ENCODE measurements at regions not wholly inside any gene's neighbourhood (a gene's known extent, or its start where the extent isn't known, plus 50 kb on each side); places are given as distances from the start of the nearest gene placed in this dataset.

- Histone ChIP-seq H3K4me1 (no peaks in the 10 kb centered on the region), H3K4me3 (no peak overlapping the region), H3K9me3 (replicated peaks) (peaks cover 39% of the 10 kb centered on the region), H3K27me3 (ENCODE audit: low read depth) (no peaks in the 10 kb centered on the region), H3K36me3 (no peaks in the 10 kb centered on the region), H3K27ac (replicated peaks) (no peak overlapping the region)
- TF ChIP-seq CTCF (IDR thresholded peaks at IDR 0.05; ENCODE audit: borderline replicate concordance), result no peak
- intact Hi-C loops (cut with micrococcal nuclease), result no loop called here
- DNase-seq, result no peak
These were observed 1027.9 kb upstream of the FAM98A start for GRCh38 chr2:34627003-34627402.

GRCh38 chr2:34604164-34604563 lies 1005.1 kb upstream of the FAM98A start:
- no peak for TF ChIP-seq CTCF (IDR thresholded peaks at IDR 0.05; ENCODE audit: borderline replicate concordance)

GRCh38 chr2:34602262-34602661 lies 1003.2 kb upstream of the FAM98A start:
- intact Hi-C loops (cut with micrococcal nuclease), result no loop called here
- DNase-seq, result no peak
- Histone ChIP-seq H3K36me3 (no peaks in the 10 kb centered on the region), H3K27me3 (ENCODE audit: low read depth) (no peaks in the 10 kb centered on the region), H3K4me1 (no peaks in the 10 kb centered on the region), H3K9me3 (replicated peaks) (no peaks in the 10 kb centered on the region), H3K27ac (replicated peaks) (no peak overlapping the region), H3K4me3 (no peak overlapping the region)
- no peak for TF ChIP-seq CTCF (IDR thresholded peaks at IDR 0.05; ENCODE audit: borderline replicate concordance)

More at GRCh38 chr2:34604164-34604563, 1005.1 kb upstream of the FAM98A start:
- no peak for DNase-seq
- intact Hi-C loops (cut with micrococcal nuclease), result no loop called here
- Histone ChIP-seq H3K27me3 (ENCODE audit: low read depth) (no peaks in the 10 kb centered on the region), H3K36me3 (no peaks in the 10 kb centered on the region), H3K9me3 (replicated peaks) (peaks cover 13% of the 10 kb centered on the region), H3K27ac (replicated peaks) (no peak overlapping the region), H3K4me1 (no peaks in the 10 kb centered on the region), H3K4me3 (no peak overlapping the region)

- no peaks in the 10 kb centered on the region for H3K27me3 ChIP-seq (ENCODE audit: low read depth)
- no peak overlapping the region for H3K27ac ChIP-seq (replicated peaks)
- no peak for DNase-seq
- no peak for TF ChIP-seq CTCF (IDR thresholded peaks at IDR 0.05; ENCODE audit: borderline replicate concordance)
- H3K4me1 ChIP-seq, result no peaks in the 10 kb centered on the region
- intact Hi-C loops (cut with micrococcal nuclease), result no loop called here
- no peak overlapping the region for H3K4me3 ChIP-seq
- H3K9me3 ChIP-seq (replicated peaks), result no peaks in the 10 kb centered on the region
- no peaks in the 10 kb centered on the region for H3K36me3 ChIP-seq
These were observed 1002.5 kb upstream of the FAM98A start for GRCh38 chr2:34601561-34601960.

GRCh38 chr2:34578641-34579040 lies 979.5 kb upstream of the FAM98A start:
- H3K36me3 ChIP-seq, result no peaks in the 10 kb centered on the region
- no peaks in the 10 kb centered on the region for H3K4me1 ChIP-seq
- peaks cover 23% of the 10 kb centered on the region for H3K9me3 ChIP-seq (replicated peaks)
- H3K4me3 ChIP-seq, result no peak overlapping the region
- DNase-seq, result no peak
- no peak for TF ChIP-seq CTCF (IDR thresholded peaks at IDR 0.05; ENCODE audit: borderline replicate concordance)
- H3K27ac ChIP-seq (replicated peaks), result no peak overlapping the region
- H3K27me3 ChIP-seq (ENCODE audit: low read depth), result no peaks in the 10 kb centered on the region
- intact Hi-C loops (cut with micrococcal nuclease), result no loop called here

All from left ventricle myocardium inferior (tissue), 1 donor.